ENCODE measurements at regions not wholly inside any gene's neighbourhood (a gene's known extent, or its start where the extent isn't known, plus 50 kb on each side); places are given as distances from the start of the nearest gene placed in this dataset.
"Not testable (repeated sequence)": the region's sequence is repeated elsewhere in the genome, so short reads cannot be mapped to it uniquely, and the experiment has no call there.

DNA sequence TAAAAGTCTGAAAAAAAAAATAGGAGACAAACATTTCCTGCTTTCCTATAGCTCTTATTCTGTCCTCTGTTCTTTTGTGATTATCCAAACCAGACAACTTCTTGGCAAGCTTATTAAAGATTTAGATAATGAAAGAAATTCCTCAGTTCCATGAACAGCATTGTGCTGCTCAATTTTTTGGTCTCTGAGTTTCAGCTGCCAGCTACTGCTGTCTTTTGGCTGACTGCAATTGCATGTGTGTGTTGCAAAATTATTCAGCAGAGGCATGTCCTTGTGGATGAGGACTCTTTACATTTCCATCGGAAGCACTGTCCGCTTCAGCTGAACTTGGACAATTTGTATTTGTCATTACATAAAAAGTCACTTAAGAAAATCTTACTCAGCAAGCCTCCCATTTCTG is 397.3 kb upstream of the RASGRP1 start:
- DNase-seq (ENCODE audit: low spot score), result no peak

DNA sequence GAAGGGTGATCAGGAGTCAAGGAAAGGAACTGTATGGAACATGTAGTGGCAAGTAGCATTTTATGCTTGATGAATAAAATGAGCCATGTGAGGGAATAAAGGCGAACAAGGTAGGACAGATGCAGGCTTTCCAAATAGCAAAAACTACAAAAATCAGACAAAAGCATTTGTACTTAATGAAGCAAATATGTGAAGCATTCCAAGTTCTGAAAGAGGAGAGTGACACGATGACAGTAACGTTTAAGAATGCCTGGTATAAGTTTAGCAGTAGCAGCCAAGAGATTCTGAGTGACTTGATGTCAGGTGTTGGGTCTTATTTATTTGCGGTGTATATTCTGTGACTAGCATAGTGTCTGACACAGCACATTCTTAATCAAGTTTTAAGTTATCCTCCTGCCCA is 408.2 kb upstream of the RASGRP1 start:
- no peak for DNase-seq (ENCODE audit: low spot score)

DNA sequence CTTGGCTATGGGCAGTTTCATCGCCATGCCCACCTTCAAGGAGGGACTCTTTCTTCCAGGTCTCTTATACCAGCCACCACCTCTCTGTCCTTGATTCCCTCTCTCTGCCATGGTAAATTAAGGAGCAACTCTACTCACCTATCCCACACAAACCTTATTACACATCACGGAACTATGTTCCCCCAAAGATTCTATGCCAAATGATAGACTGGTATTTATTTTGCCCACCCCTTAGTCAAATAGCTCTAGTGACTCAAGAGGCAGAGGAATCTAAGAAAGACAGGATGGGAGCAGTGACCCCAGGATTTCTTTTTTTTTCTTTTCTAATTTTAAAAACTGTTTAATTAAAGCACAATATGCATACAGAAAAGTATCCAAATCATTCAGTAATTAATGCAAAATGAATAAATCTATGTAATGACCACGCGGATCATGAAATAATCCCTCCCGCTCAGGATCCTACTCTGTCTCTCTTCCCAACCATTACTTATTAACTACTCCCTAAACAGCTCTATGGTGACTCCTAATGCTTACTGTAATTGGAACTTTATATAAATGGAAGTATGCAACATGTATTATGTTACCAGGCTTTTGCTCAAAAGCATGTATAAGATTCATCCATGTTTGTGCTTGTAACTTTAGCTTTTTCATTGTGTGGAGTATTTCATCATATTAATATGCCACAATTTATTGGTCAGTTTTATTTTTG is 410.8 kb upstream of the RASGRP1 start:
- DNase-seq (ENCODE audit: low spot score), result no peak

DNA sequence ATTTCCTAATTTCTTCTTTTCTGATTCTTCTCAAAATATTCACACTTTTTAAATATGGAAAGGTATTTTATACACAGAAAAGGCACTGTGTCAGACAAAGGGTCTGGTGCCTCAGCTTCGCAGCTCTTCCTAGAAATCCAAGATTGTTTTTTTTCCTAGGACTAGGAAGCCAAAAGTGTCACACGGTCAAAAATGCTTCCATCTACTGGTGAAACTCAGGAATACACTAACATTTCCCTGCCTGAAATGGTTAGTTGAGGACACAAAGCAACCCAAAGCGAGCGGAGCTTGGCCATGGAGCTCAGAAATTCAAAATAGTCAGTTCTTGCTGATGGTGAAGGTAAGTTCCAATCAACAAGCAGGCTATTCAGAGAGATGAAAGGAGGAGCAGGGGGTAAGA is 426.5 kb upstream of the RASGRP1 start:
- no peak for DNase-seq (ENCODE audit: low spot score)

DNA sequence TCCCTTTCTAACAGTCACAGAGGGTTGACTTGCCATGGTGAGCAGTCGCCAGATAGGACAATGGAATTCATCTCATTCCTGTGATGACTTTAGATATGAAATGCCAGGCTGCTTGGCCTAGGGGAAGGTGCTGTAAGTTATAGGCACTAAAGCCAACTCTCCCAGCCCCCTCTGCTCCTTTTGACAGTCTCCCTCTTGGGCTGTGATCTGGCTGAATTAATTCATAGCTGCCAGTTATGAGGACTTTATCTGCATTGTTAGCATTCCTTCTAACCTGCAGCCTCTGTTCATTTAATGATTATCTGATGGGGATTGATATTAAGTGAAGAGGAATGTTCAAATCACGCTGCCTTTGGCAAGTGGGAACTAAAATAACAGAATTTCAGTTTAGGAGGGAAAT is 427.1 kb upstream of the RASGRP1 start:
- no peak for DNase-seq (ENCODE audit: low spot score)

DNA sequence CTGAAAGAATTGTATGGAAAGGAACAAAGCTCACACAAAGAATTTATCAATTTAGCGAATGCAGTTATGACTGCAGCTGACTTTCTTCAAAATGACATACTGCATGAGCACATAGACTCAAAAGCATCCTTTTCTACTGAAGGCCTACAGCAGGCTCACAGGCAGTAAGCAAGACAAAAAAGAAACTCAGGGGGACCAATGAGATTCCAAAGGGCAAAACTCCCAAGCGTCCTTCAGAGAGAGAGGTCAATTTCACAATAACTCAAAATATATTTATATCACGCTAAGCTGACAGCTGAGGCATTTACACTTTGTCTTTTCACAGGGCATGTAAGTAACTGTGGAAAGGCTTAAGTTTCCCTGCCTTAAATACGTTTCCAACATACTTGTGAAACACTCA is 427.9 kb upstream of the RASGRP1 start:
- DNase-seq (ENCODE audit: low spot score), result no peak

DNA sequence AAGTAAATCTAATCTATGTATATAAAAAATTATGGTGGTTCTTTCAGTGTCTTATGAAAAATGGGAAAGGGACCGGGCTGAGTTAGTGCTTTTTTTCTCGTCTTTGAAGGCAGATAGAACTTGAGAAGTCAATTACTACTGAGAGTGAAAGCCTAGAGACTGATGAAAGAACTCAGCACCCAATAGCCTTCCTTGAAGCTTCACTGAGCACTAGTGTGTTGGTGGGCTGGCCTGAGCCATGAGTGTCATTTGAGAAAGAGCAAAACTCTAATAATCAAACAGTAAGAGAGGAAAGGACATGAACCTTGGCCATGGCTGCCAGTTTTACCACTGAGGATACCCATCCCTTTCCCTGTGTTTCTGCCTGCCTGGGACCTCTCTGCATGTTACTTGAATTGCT is 428.3 kb upstream of the RASGRP1 start:
- no peak for DNase-seq (ENCODE audit: low spot score)

DNA sequence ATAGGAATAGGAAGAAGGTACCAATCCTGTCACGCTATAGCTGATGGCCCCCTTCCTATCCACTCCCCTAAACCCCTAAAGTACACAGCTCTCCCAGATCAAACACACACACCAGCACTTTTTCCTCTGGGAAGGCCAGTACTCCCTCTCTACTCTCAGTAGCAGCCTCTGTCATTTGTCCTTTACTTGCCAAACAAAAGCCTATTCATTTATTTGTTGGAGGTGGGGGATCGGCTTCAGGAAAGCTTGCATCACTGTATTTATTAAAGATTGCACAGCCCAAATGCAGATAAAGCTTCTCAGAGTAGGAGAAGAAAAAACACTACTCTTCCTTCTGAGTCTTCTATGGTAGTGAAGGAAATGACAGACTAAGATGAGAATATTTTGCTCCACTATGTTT is 429.7 kb upstream of the RASGRP1 start:
- DNase-seq (ENCODE audit: low spot score), result no peak

DNA sequence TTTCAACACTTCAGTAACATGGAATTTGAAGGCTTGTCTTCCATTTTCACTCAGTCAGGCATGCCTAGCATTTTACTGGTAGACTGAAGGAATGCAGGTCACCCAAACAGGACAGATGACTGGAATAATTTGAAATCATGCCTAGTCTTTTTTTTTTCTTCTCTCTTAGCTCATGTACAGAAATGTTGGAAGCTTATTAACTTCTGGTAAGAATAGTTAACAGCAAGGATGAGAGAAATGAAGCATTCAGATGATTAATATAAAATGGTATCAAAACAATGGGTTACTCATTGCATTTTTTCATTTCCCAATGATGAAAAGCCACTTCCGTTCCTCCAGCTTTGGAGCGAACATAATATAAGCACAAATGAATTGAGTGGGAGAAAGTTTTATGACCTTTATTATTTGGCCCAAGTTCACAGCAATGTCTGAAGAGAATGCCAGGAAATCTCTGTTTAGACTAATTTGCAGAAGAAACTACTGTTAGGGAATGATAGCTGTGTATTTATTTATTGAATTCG is 431.6 kb upstream of the RASGRP1 start:
- no peak for DNase-seq (ENCODE audit: low spot score)

DNA sequence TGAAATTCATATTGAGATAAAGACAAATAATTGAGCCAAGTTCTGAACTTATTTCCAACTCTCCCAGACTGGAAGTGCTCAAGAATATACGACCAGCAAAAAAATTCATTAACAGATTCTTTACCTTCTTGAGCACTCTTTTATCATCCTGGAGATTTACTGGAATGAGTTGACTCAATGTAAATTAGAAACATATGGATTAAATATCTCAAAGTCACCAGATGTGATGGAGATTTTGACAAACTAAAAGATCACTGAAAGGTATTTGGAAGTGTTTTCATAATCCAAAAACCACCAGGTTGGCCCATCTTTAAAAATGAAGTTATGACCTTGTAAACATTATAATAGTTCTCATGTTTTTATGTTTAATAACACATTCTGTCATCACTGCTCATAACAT is 433.2 kb upstream of the RASGRP1 start:
- no peak for DNase-seq (ENCODE audit: low spot score)

DNA sequence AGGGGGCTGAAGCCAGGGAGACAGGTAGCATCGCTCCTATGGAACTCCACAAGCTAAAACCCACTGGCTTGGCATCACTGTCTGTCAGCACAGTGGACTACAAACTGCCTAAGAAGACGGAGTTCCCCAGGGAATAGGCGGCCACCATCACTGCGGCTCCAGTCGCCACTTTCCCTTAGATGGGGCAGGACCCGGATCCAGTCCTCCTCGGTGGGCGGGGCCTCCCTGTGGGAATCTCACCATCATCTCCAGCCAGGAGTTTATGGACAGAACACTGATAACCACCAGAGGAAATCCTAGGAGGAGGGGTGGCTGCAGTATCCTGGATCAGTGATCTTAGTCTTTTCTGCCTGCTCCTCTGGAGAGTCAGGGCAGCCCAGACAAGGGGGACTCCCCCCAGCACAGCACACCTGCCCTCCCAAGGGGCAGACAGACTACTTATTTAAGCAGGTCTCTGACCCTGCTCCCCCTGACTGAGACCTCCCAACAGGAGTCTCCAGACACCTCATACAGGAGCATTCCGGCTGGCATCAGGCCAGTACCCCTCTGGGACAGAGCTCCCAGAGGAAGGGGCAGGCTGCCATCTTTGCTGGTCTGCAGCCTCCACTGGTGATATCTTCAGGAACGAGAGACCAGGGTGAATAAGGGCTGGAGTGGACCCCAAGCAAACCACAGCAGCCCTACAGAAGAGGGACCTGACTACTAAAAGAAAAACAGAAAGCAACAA is 435.6 kb upstream of the RASGRP1 start:
- no peak for DNase-seq (ENCODE audit: low spot score)

DNA sequence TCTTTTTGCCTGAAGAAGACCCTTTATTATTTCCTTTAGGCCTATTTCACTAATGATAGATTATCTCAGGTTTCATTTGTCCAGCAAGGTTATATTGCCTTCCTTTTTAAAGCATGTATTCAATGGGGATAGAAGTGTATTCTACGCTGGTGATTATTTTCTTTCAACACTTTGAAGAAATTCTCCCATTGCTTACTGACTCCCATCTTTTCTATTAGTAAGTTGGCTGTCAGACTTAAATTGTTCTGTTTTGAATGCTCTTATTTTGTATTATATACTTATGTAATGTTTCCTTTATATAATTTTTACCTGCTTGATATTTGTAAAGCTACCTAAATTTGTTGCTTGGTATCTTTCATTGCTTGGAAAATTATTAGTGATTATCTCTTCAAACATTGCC is 445.1 kb upstream of the RASGRP1 start:
- DNase-seq (ENCODE audit: low spot score), result no peak

DNA sequence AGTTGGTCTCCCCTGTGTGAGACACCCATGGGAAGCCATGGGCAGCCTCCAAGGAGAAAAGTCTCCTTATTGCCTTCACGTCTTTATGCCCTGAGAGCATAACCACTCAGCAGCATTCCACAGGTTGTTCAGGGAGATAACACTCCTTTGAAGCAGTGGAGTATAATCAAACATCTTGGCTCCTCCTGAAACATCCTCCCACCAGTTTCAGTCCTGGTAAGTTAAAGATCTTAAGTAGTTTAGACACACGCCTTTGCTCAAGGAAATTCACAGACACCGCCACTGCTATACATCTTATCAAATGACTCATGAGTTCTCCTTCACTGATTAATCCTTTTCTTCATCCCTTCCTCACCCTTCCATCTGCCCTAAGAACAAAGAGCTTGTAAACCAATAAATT is 446.5 kb upstream of the RASGRP1 start:
- not testable (repeated sequence) for DNase-seq (ENCODE audit: low spot score)

DNA sequence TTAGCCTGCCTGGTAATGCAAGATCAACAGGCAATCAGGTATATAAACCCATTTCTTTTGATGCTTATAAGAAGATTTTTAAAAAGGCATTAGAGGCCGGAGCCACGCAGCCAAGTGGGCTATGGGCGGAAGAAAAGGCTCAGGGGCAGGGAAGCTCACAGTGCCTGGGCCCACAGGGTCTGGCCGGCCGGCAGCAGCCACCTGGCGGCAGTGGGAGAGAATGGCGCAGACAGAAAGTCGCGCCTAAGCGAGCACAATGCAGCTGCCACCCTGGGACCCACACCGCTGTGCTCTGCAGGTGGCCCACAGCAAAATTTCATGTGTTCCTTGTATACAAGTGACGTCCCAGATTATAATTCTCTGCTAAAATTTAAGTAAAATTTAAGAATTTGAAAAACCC is 448.6 kb upstream of the RASGRP1 start:
- no peak for DNase-seq (ENCODE audit: low spot score)

DNA sequence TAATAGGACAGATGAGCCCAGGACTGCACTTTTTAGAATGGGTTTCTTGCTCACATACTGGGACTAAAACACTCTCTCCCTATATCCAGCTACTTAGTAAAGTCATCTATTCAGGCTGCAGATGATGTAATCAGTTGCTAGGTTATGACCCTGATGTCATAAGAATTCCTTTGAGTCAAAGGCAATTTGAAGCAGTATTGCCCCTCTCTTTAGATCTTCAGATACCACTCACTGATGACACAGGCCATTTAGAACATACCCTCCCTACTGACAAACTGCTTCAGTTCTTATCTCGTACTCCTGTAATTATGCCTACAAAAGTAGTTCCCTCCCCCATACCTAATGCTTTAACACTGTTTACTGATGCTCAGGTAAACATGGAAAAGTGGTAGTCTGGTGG is 450.1 kb upstream of the RASGRP1 start:
- no peak for DNase-seq (ENCODE audit: low spot score)

DNA sequence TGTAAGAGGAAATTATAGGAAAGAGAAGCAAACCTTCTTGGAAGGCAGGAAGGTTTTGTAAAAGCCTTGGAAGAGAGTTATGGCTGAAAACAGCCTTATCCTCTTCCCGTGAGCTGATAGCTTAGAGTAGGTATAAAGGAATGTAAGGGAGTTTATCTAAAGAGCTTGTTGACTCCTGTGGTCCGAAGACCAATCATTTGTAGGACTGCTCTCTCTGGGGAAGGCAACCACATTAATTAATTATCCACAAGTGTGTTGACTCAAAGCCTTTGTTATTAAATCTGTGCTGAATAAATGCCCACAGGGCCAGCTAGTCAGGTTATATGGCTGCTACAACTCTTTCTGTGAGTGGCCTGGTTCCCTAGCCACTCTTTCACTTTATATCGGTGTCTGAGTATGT is 452.1 kb upstream of the RASGRP1 start:
- DNase-seq (ENCODE audit: low spot score), result no peak

DNA sequence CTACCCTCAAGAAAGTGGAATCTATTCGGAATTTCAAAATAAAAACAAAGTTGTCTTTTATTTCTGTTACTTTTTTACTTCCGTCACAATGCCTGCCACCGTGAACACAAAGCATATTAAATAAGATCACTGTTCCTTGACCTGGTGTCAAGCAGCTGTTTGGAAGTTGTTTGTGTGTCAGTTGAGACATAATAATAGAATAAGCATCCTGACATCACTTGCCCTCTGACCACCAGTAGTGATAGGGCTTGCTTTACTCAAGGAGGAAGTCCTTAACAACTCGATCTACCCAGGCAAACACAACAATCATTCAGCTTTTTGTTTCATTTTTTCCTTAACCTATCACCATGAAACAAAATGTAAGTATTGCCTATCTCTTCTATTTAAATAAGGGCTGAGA is 454.4 kb upstream of the RASGRP1 start:
- no peak for DNase-seq (ENCODE audit: low spot score)

DNA sequence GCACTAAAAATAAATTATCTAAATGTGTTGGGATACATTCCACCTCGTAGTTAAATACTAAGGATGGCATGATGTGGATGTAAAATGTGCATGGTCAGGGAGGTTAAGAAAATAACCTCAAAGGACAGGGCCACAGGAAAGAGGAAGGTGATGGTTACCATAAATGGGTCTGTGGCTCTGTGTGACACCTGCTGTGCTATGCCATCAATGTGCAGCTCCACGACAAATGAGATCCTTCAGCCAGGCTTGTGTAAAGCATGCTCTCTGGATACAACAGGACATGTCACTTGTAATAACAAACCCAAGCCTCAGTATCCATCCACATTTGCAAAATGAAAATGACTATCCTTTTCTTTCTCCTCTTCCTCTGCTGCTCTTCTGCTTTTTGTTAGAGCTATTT is 456.7 kb upstream of the RASGRP1 start:
- DNase-seq (ENCODE audit: low spot score), result no peak

DNA sequence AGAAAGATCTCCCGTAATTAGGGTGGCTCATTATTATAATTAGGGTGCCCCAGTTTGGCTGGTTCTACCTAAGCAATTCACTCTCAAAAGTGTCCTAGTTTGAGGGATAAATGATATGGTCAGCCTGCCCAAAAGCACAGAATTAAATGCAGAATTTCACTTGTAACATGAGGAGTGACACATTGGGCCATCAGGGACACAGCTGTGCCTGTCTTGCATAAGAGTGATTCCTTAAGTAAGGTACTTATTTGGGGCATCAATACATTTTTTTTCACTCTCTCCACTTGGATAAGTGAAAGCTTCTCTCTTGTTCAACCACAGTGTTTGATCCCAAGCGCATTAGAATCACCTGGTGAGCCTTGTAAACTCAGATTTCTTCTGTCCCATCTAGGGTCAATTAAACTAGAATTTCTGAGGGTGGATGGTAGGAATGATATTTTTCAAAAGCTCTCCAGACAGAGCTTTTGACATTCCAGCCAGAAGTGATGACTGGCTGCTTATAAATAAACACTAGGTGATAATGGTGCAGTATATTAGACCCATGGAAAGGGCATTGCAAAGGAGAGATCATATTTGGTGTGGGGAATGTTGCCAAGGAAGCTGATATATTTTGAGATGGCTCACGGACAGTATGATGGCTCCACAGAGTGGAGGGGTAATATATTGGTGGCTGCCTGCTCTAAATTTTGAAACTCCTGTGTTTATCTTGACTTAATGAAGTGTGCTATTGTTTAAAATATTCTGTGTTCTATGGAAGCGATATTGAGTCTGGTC is 458.1 kb upstream of the RASGRP1 start:
- DNase-seq (ENCODE audit: low spot score), result no peak

DNA sequence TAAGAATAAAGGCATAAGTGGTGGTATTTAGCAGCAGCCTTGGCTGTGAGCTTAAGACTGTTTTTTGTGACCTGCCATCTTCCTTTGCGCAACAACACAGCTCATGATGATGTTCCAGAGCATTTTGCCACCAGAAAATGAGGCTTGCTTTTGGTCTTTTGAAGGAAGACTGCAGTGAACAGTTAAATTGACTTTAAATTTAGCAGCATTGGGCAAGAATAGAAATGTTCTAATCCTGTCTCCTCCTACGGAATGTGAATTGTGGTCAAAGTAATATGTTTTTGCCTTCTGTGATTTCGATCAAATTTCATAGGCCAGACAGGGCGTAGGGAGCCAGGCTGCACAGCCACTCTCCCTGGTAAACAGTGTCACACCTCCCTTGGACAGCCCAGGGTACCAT is 460.7 kb upstream of the RASGRP1 start:
- DNase-seq (ENCODE audit: low spot score), result no peak

DNA sequence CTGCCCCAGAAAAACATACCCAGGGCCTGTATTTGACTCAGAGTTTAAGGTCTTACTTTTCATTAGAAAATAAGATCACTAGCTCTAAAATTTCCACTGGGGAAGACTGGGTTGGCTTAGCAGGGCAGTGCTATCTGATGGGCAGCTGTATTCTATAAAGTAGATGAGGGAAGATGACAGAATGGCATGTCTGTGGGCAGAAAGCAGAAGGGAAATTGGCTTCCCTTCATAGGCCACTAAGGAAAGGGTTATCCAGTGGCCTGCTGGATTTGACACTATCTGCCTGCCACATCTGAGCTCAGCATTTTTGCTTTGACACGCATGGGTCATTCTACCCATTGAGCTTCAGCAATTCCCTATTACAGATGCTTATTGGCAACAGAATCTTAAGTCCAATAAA is 461.3 kb upstream of the RASGRP1 start:
- no peak for DNase-seq (ENCODE audit: low spot score)

DNA sequence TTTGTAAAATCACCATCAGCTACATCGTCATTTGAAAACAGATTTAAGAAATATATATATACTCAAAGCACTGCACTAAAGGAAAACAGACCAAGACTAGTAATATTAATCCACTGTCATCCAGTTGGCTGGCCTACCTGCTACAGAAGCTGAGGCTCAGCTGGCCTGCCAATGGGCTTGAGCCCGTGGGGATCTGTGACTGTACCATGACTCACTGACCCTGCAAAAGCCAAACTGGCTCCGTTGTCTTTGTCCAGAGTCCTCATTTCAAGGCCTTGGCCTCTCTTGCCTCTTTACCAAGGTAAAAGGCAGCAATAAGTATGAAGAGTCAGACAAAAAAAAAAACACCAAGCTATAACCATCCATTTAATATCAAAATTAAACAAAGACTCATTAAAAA is 463.5 kb upstream of the RASGRP1 start:
- no peak for DNase-seq (ENCODE audit: low spot score)

DNA sequence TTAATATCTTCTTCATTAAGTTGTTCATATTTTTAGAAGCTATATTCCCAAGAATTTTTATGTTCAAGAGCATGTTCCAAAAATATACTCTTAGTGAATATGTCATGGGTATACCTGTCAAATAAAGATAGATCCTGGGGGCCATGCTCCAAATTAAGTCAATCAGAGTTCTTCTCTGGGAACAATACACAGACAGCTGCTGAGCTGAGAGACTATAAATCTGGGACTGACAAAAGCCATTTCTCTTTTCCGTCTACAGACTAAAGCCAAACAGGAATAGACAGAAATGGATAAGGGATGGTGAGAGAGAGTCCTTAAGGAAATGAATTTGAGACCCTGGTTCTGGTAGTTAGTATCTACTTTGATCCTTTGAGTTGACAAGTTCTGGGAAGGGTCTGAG is 465.1 kb upstream of the RASGRP1 start:
- no peak for DNase-seq (ENCODE audit: low spot score)
